GM12864 (cell line): ENCODE measurements at regions not wholly inside any gene's neighbourhood (a gene's known extent, or its start where the extent isn't known, plus 50 kb on each side); places are given as distances from the start of the nearest gene placed in this dataset.
"Not testable (repeated sequence)": the region's sequence is repeated elsewhere in the genome, so short reads cannot be mapped to it uniquely, and the experiment has no call there.

ENCODE experiments used
- DNase-seq: peaks from one replicate; pipeline ENCODE4 v3.0.0-alpha.2; 2011; ENCODE audit warnings: low read depth
- H3K4me3 ChIP-seq: 2 replicates; pipeline ENCODE4 v1.5.1; 2011; ENCODE audit warnings: mild to moderate bottlenecking, low read depth, low read length, control low read depth
- CTCF ChIP-seq: IDR thresholded peaks from 2 replicates; pipeline ENCODE4 v1.5.1; 2011; ENCODE audit warnings: low read depth, mild to moderate bottlenecking, moderate library complexity, low read length, control low read depth, inconsistent platforms; ENCODE audit errors: missing control alignments

GRCh38 chr18:39449566-39449965, 1884.0 kb upstream of the CELF4 start:
- TF ChIP-seq CTCF = no peak
- H3K4me3 ChIP-seq = no peak overlapping the region
- no peak for DNase-seq

- no peak for TF ChIP-seq CTCF
These were observed 1883.3 kb upstream of the CELF4 start for GRCh38 chr18:39448942-39449341.

DNA sequence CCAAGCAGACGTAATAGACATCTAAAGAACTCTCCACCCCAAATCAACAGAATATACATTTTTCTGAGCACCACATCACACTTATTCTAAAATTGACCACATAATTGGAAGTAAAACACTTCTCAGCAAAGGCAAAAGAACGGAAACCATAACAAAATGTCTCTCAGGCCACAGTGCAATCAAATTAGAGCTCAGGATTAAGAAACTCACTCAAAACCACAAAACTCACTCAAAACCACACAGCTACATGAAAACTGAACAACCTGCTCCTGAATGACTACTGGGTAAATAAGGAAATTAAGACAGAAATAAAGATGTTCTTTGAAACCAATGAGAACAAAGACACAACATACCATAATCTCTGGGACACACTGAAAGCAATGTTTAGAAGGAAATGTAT, 1879.4 kb upstream of the CELF4 start:
- not testable (repeated sequence) for H3K4me3 ChIP-seq, DNase-seq

More at GRCh38 chr18:39448942-39449341, 1883.3 kb upstream of the CELF4 start:
- no peak for DNase-seq
- H3K4me3 ChIP-seq = no peak overlapping the region

DNA sequence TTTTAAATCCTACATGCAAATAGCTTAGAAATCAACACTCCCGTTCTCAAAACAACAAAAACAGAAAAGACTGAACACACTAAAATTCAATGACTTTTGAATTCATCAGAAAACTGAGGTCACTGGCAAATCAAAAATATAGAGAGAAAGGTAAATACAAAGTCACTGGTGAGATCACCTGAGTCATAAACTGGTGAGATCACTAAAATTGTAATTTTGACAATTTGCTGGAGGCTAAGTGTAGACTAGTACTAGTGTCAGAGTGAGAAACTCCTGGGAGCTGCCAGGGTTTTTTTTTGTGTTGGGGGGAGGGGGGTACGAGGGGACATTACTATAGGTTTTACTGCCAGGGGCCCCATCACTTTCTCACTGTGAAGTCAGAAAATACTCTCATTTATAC, 1876.0 kb upstream of the CELF4 start:
- no peak for DNase-seq
- no peak for TF ChIP-seq CTCF
- H3K4me3 ChIP-seq = no peak overlapping the region

DNA sequence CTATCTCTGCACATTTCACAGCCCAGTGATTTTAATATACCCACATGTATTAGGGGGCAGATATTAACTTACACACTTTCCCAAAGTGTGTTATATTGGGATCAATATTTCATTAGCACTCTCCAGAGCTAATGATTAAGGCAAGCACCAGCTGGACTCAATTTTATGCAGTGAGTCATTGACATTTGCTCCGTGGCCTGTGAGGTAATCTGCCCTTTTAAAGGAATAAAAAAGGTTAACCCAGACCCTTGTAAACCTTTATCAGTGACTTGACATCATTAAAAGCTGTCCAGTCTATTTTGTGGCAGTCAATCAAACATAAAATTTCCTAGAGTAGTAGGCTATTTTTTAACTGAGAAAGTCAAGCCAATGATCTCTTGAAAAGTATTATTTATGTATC, 1870.4 kb upstream of the CELF4 start:
- no peak overlapping the region for H3K4me3 ChIP-seq
- DNase-seq = no peak
- TF ChIP-seq CTCF = no peak

GRCh38 chr18:39435209-39435608, 1869.6 kb upstream of the CELF4 start:
- DNase-seq = no peak
- TF ChIP-seq CTCF = no peak
- no peak overlapping the region for H3K4me3 ChIP-seq

DNA sequence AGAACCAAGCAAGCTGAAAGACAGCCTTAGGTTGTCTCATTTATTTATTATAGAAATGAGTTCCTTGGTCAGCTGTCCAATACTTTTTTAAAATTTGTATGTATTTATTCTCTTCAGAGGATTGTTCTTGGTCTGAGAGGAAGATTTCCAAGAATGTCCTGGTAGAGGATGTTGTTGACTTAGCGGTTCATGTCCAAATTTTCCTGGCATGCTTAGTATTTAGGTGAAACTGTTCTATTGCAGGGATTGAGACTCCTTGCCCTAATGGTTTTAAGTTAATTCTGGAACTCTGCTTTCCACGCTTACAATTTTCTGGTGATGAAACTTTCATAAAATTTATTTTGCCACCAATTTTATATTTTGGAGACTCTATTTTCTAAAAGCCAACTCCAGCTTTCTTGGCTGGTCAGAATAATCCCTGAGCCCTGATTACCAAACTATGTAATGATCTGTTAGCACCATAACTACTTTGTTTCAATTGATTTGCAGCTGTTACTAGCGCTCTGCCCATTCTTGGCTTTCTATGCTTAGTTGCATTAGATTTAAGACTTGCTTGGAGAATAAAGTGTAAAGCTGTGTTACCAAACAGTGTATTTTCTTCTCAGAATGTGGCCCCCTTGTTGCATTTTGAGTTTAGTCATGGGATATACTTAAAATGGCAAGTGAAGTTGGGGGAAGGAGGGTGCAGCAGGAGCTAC, 1868.8 kb upstream of the CELF4 start:
- no peak for TF ChIP-seq CTCF
- DNase-seq = no peak
- H3K4me3 ChIP-seq = no peak overlapping the region
